Adrenal gland (tissue), 9 donors: ENCODE measurements at regions not wholly inside any gene's neighbourhood (a gene's known extent, or its start where the extent isn't known, plus 50 kb on each side); places are given as distances from the start of the nearest gene placed in this dataset.

Experiments
- DNase-seq, 7 donors: peaks; one replicate each; pipeline ENCODE4 v3.0.0-alpha.2; 2019 to 2020
- H3K27ac ChIP-seq, 5 donors: fragments of 200-600 bp; sonication (generic) in 4 of 5; 1 replicate in 3 of 5; 2 replicates in 2 of 5; pipeline versions ENCODE4 v1.5.1 to v1.8.0; 2016 to 2020; ENCODE audit warnings: mild to moderate bottlenecking in 1 of 5
- H3K27me3 ChIP-seq: fragments of 200-600 bp; 2 replicates; pipeline ENCODE4 v1.8.0; 2021
- H3K36me3 ChIP-seq, 2 donors: fragments of 200-600 bp; replicated peaks in 1 of 2; 1 replicate in 1 of 2; 2 replicates in 1 of 2; pipeline versions ENCODE4 v1.5.1 to v1.8.0; 2018 to 2022
- H3K4me1 ChIP-seq, 2 donors: fragments of 200-600 bp; replicated peaks in 1 of 2; 1 replicate in 1 of 2; 2 replicates in 1 of 2; pipeline versions ENCODE4 v1.5.1 to v1.8.0; 2018 to 2021
- H3K4me3 ChIP-seq, 4 donors: fragments of 200-600 bp; sonication (generic) in 3 of 4; one replicate each; pipeline ENCODE4 v1.5.1; 2016 to 2018
- H3K9me3 ChIP-seq, 3 donors: fragments of 200-600 bp; sonication (generic) in 1 of 3; replicated peaks in 1 of 3; 1 replicate in 2 of 3; 2 replicates in 1 of 3; pipeline versions ENCODE4 v1.5.1 to v1.8.0; 2016 to 2021
- CTCF ChIP-seq, 6 experiments: fragments of 450-650 bp in 4 of 6; fragments of 200-600 bp in 2 of 6; sonication (generic) in 1 of 6; IDR thresholded peaks; 1 replicate in 5 of 6; 2 replicates in 1 of 6; pipeline versions ENCODE4 v1.5.1 to v1.8.0; 2016 to 2021; ENCODE audit warnings: antibody characterized with exemption in 6 of 6, mild to moderate bottlenecking in 2 of 6, moderate library complexity in 1 of 6
- POLR2A ChIP-seq, 2 donors: fragments of 450-650 bp; IDR thresholded peaks; one replicate each; pipeline ENCODE4 v1.6.1; 2017; ENCODE audit warnings: antibody characterized with exemption in 2 of 2, mild to moderate bottlenecking in 2 of 2, moderate library complexity in 1 of 2
- whole genome bisulfite sequencing, 4 donors: extraction: QIAGEN DNeasy Blood & Tissue Kit in 2 of 4; methylation state at CpG; one replicate each; pipeline versions ENCODE4 v1.1.5 to v1.1.7; 2013 to 2017; 5-methylcytosine and 5-hydroxymethylcytosine counted together
- intact Hi-C, 2 donors: fragments of 100-400 bp; cut with DNase I; formaldehyde crosslinking; loops; one replicate each; pipeline versions ENCODE4 v1.14.1 to v1.15.0; 2022 to 2023
- donor health status: healthy with polysubstance abuse.
- donor health status: Bipolar disorder and iron deficiency.
- donor health status: DM: yes; HTN: yes; CAD: no.
- donor health status: DM: no; HTN: no; CAD: no.
- donor health status: DM: no; HTN: no; CAD: no.

- H3K4me3 ChIP-seq, result no peak overlapping the region
- H3K27ac ChIP-seq, result no peak overlapping the region
- TF ChIP-seq POLR2A (IDR thresholded peaks at IDR 0.05) (no peak), CTCF (IDR thresholded peaks at IDR 0.05) (no peak)
- no peaks in the 10 kb centered on the region for H3K27me3 ChIP-seq
- intact Hi-C loops, result no loop called here
- WGBS, 4 donors, result 60 to 73% (median 66%) methylated on average over 4 of the region's 4 CpGs
- no peaks in the 10 kb centered on the region for H3K9me3 ChIP-seq
- DNase-seq, result no peak
- H3K4me1 ChIP-seq, result no peaks in the 10 kb centered on the region
- no peaks in the 10 kb centered on the region for H3K36me3 ChIP-seq
Measured at GRCh38 chrX:10841579-10841978, 221.2 kb upstream of the MID1 start.

- DNase-seq, result no peak
- Histone ChIP-seq H3K36me3 (no peaks in the 10 kb centered on the region), H3K9me3 (no peaks in the 10 kb centered on the region), H3K4me3 (no peak overlapping the region), H3K27me3 (no peaks in the 10 kb centered on the region), H3K4me1 (no peaks in the 10 kb centered on the region), H3K27ac (no peak overlapping the region)
- no peak for TF ChIP-seq POLR2A (IDR thresholded peaks at IDR 0.05)
- TF ChIP-seq CTCF (IDR thresholded peaks at IDR 0.05), result no peak
- intact Hi-C loops, result no loop called here
- WGBS, 4 donors, result 64 to 82% (median 73%) methylated on average over 4 of the region's 4 CpGs
Measured at GRCh38 chrX:10842646-10843045, 222.3 kb upstream of the MID1 start.

- H3K4me1 ChIP-seq, result no peaks in the 10 kb centered on the region
- H3K27me3 ChIP-seq, result no peaks in the 10 kb centered on the region
- H3K9me3 ChIP-seq, result no peaks in the 10 kb centered on the region
- no peak for TF ChIP-seq POLR2A (IDR thresholded peaks at IDR 0.05)
- H3K4me3 ChIP-seq, result no peak overlapping the region
- H3K27ac ChIP-seq, result no peak overlapping the region
- intact Hi-C loops, result no loop called here
- DNase-seq, result no peak
- H3K36me3 ChIP-seq, result no peaks in the 10 kb centered on the region
Measured at GRCh38 chrX:10847333-10847732, 226.9 kb upstream of the MID1 start.

- TF ChIP-seq POLR2A (IDR thresholded peaks at IDR 0.05) (no peak), CTCF (IDR thresholded peaks at IDR 0.05) (no peak)
- H3K4me3 ChIP-seq, result no peak overlapping the region
- no peak overlapping the region for H3K27ac ChIP-seq
- intact Hi-C loops, result no loop called here
- H3K4me1 ChIP-seq, result no peaks in the 10 kb centered on the region
- no peaks in the 10 kb centered on the region for H3K27me3 ChIP-seq
- H3K36me3 ChIP-seq, result no peaks in the 10 kb centered on the region
- DNase-seq, result no peak
- no peaks in the 10 kb centered on the region for H3K9me3 ChIP-seq
Measured at GRCh38 chrX:10851809-10852208, 231.4 kb upstream of the MID1 start.

- H3K27ac ChIP-seq, result no peak overlapping the region
- no peak overlapping the region for H3K4me3 ChIP-seq
- TF ChIP-seq CTCF (IDR thresholded peaks at IDR 0.05), result no peak
- 38 to 56% (median 55%) methylated on average over 4 to 7 of the region's 7 CpGs for WGBS, 4 donors
- H3K27me3 ChIP-seq, result no peaks in the 10 kb centered on the region
- no peaks in the 10 kb centered on the region for H3K4me1 ChIP-seq
- no peaks in the 10 kb centered on the region for H3K36me3 ChIP-seq
- intact Hi-C loops, result no loop called here
- no peak for DNase-seq
- no peaks in the 10 kb centered on the region for H3K9me3 ChIP-seq
Measured at GRCh38 chrX:10854594-10854993, 234.2 kb upstream of the MID1 start.
